ENCODE measurements at regions not wholly inside any gene's neighbourhood (a gene's known extent, or its start where the extent isn't known, plus 50 kb on each side); places are given as distances from the start of the nearest gene placed in this dataset.

DNA sequence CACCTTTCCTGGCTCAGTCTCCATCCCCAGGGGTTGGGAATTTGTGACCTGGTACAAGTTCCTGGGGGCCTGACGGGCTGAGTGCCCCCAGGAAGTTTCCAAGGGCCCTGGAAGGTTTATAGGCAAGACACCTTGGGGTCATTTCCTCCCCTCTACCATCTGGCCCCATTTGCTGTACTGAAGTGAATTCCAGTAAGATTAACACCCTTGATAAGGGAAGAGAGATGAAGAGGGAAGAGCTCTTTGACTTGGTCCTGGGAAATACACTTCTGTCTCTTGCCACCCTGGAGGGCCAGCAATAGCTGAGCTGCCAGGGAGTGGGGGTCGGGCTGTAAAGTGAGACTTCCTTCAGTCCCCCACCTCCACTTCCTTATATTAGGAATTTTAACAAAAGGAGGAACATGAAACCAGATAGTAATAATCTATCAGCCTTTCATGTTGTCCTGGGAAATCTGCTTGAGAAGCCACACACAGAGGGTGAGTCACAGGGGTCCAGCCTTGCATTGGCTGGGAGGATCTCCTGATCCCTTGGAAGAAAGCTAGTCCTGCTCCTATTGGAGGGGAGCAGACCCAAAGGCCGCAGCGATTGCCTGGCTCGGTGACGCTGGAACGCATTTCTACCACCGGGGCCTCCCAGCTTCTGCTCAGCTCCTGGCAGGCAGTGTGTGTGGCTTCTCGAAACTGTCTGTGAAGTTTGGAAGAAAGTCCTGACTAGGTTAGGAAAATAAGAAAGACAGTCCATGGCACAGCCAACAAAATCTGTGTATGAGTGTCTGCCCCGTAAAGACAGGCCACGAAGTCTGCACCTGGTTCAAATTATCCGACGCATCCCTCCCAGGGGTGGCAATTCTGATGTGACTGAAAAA is 87.3 kb downstream of the ACAA2 start:
- Histone ChIP-seq H3K36me3 (ENCODE audit: low read length) (no peaks in the 10 kb centered on the region), H4K20me1 (ENCODE audit: low read depth, low read length) (no peaks in the 10 kb centered on the region), H2AFZ (ENCODE audit: low read depth, low read length, severe bottlenecking) (no peak overlapping the region), H3K27ac (ENCODE audit: low read depth, low read length) (no peak overlapping the region), H3K4me2 (ENCODE audit: low read depth, low read length, poor library complexity, severe bottlenecking) (no peak overlapping the region), H3K9me2 (replicated peaks; ENCODE audit: insufficient read depth, low read length) (no peaks in the 10 kb centered on the region), H3F3A (ENCODE audit: insufficient read depth) (no peaks in the 10 kb centered on the region), H3K9me3 (ENCODE audit: insufficient read depth, low read length) (no peaks in the 10 kb centered on the region), H3K9ac (ENCODE audit: low read length) (no peak overlapping the region), H3K79me2 (ENCODE audit: insufficient read depth, low read length) (no peaks in the 10 kb centered on the region), H3K4me3 (ENCODE audit: insufficient read depth, low read length, poor library complexity, severe bottlenecking) (no peak overlapping the region), H3K27me3 (ENCODE audit: low read length) (no peaks in the 10 kb centered on the region)
- TF ChIP-seq EZH2phosphoT487 (conservative IDR thresholded peaks at IDR 0.05; ENCODE audit: low read length), result no peak
- TF ChIP-seq, protein P1, sequence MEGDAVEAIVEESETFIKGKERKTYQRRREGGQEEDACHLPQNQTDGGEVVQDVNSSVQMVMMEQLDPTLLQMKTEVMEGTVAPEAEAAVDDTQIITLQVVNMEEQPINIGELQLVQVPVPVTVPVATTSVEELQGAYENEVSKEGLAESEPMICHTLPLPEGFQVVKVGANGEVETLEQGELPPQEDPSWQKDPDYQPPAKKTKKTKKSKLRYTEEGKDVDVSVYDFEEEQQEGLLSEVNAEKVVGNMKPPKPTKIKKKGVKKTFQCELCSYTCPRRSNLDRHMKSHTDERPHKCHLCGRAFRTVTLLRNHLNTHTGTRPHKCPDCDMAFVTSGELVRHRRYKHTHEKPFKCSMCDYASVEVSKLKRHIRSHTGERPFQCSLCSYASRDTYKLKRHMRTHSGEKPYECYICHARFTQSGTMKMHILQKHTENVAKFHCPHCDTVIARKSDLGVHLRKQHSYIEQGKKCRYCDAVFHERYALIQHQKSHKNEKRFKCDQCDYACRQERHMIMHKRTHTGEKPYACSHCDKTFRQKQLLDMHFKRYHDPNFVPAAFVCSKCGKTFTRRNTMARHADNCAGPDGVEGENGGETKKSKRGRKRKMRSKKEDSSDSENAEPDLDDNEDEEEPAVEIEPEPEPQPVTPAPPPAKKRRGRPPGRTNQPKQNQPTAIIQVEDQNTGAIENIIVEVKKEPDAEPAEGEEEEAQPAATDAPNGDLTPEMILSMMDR (IDR thresholded peaks at IDR 0.05; ENCODE audit: insufficient read depth, low read length, poor library complexity, severe bottlenecking), result no peak

DNA sequence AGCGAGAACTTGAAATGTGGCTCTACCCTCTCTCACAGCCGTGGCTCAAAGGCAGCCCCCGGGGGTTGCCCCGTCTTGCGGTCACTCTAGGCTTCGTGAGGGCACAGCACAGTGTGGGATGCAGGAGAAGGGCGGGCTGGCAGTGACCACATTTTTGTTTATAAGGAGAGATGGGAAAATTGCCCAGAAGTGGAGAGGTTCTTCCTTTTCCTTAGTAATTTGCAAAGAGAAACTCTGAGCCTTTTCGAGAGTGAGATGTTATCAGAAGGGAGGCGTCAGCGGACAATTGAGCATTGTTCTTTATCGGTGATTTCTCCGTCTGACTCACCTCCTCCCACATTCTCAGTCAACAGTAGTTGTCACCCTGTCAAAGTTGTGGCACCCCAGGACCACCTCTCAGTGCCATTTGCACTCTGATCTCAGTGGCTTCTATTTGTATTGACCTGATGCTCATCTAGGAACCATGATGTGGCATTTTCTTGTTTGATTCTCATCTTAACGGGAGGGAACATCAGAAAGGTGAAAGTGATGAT is 89.6 kb downstream of the ACAA2 start:
- no peaks in the 10 kb centered on the region for H4K20me1 ChIP-seq (ENCODE audit: low read depth, low read length)
- no peak overlapping the region for H3K9ac ChIP-seq (ENCODE audit: low read length)
- H2AFZ ChIP-seq (ENCODE audit: low read depth, low read length, severe bottlenecking), result no peak overlapping the region
- no peaks in the 10 kb centered on the region for H3K9me2 ChIP-seq (replicated peaks; ENCODE audit: insufficient read depth, low read length)
- H3K27me3 ChIP-seq (ENCODE audit: low read length), result no peaks in the 10 kb centered on the region
- H3K9me3 ChIP-seq (ENCODE audit: insufficient read depth, low read length), result no peaks in the 10 kb centered on the region
- H3K79me2 ChIP-seq (ENCODE audit: insufficient read depth, low read length), result no peaks in the 10 kb centered on the region
- H3K36me3 ChIP-seq (ENCODE audit: low read length), result no peaks in the 10 kb centered on the region
- no peak overlapping the region for H3K27ac ChIP-seq (ENCODE audit: low read depth, low read length)
- H3F3A ChIP-seq (ENCODE audit: insufficient read depth), result no peaks in the 10 kb centered on the region
- no peak for TF ChIP-seq EZH2phosphoT487 (conservative IDR thresholded peaks at IDR 0.05; ENCODE audit: low read length)
- TF ChIP-seq, protein P1 (IDR thresholded peaks at IDR 0.05; ENCODE audit: insufficient read depth, low read length, poor library complexity, severe bottlenecking), result no peak
- no peak overlapping the region for H3K4me3 ChIP-seq (ENCODE audit: insufficient read depth, low read length, poor library complexity, severe bottlenecking)
- no peak overlapping the region for H3K4me2 ChIP-seq (ENCODE audit: low read depth, low read length, poor library complexity, severe bottlenecking)

DNA sequence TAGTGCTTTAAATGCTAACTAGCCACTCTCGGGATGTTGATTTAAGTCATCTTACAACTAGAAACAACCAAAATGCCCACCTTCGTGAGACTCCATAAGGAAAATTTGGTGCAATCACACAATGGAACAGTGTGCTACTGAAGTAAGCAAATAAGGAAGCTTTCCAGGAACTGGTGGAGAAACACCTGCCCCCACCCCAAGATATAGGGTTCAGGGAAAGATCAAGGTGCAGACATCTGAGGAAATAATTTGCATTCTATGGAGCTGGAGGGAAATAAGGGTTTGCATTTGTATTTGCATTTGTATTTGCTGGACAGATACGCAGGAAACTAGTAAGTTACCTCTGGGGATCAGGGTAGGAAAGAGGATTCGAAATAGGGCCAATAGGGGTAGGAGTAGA is 90.9 kb downstream of the ACAA2 start:
- Histone ChIP-seq H3K9me2 (replicated peaks; ENCODE audit: insufficient read depth, low read length) (no peaks in the 10 kb centered on the region), H3K9ac (ENCODE audit: low read length) (no peak overlapping the region), H3K4me2 (ENCODE audit: low read depth, low read length, poor library complexity, severe bottlenecking) (no peak overlapping the region), H3K27me3 (ENCODE audit: low read length) (0 out of 2 replicates have a peak, but pooled peaks cover 3% of the 10 kb centered on the region), H3K79me2 (ENCODE audit: insufficient read depth, low read length) (no peaks in the 10 kb centered on the region), H2AFZ (ENCODE audit: low read depth, low read length, severe bottlenecking) (no peak overlapping the region), H4K20me1 (ENCODE audit: low read depth, low read length) (no peaks in the 10 kb centered on the region), H3K9me3 (ENCODE audit: insufficient read depth, low read length) (no peaks in the 10 kb centered on the region), H3K27ac (ENCODE audit: low read depth, low read length) (no peak overlapping the region), H3K36me3 (ENCODE audit: low read length) (no peaks in the 10 kb centered on the region), H3K4me3 (ENCODE audit: insufficient read depth, low read length, poor library complexity, severe bottlenecking) (no peak overlapping the region), H3F3A (ENCODE audit: insufficient read depth) (no peaks in the 10 kb centered on the region)
- TF ChIP-seq, protein P1 (IDR thresholded peaks at IDR 0.05; ENCODE audit: insufficient read depth, low read length, poor library complexity, severe bottlenecking), result no peak
- no peak for TF ChIP-seq EZH2phosphoT487 (conservative IDR thresholded peaks at IDR 0.05; ENCODE audit: low read length)

All from SU-DHL-6 (cell line).